Ecto neural progenitor cell (in vitro differentiated cells): ENCODE measurements at regions not wholly inside any gene's neighbourhood (a gene's known extent, or its start where the extent isn't known, plus 50 kb on each side); places are given as distances from the start of the nearest gene placed in this dataset.

Experiments
- DNase-seq: peaks from one replicate; pipeline ENCODE4 v3.0.0-alpha.2; 2018; ENCODE audit warnings: low spot score

DNA sequence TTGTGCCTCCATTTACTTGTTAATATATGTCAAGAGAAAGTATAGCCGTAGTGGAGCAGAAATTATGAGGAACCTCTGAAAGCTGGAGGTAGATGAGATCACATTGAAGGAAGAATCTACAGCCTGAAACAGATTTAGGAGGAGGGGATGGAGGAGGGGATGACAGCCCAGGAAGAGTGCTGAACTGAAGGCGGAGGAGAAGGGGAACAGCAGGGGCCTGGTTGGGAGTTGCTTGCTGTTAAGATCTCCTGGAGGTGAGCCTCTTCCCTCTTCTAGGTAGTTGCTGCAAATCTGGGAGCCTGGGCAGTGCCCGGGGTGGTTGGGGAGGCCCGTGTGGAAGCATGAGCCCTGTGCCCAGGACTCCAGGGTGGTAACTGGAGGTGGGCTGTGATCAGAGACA lies 111.8 kb upstream of the SEMA6A start:
- DNase-seq, result no peak

DNA sequence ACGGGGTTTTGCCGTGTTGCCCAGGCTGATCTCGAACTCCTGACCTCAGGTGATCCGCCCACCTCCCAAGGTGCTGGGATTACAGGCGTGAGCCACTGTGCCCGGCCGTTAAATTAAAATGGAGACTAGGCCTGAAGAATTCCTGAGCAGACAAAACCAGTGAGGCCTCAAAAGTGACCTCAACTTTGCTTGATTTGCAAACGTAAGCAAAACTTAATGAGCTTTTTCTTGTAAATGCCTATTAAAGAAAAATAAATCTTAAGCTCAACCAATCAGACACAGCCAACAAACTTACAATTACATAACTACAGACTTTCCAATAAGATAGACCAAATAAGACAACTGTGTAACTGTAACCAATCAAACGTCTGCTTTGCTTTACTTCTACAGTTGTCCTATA lies 111.3 kb upstream of the SEMA6A start:
- no peak for DNase-seq

GRCh38 chr5:116685069-116685468 lies 110.4 kb upstream of the SEMA6A start:
- DNase-seq, result no peak

GRCh38 chr5:116681334-116682013 lies 106.9 kb upstream of the SEMA6A start:
- DNase-seq, result no peak

GRCh38 chr5:116675626-116675910 lies 100.9 kb upstream of the SEMA6A start:
- no peak for DNase-seq

GRCh38 chr5:116674881-116675625 lies 100.4 kb upstream of the SEMA6A start:
- DNase-seq, result no peak

DNA sequence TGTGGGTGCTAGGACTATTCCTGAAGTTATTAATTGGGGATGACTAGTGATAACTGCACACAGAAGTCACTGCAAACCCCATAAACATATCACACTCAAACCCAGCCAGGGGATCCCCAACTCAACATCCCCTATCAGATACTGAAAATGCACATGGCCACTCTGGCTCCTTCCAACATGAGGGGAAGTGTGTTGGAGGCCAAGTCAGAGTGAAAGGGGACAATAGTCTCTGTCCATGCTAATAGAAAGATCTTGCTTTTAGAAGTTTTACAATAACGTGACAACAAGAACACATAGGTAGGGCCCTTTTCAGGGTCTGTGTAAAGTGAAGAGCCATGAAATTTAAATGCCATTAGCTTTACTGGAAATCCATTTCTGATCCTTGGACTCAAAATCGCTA lies 98.8 kb upstream of the SEMA6A start:
- no peak for DNase-seq

DNA sequence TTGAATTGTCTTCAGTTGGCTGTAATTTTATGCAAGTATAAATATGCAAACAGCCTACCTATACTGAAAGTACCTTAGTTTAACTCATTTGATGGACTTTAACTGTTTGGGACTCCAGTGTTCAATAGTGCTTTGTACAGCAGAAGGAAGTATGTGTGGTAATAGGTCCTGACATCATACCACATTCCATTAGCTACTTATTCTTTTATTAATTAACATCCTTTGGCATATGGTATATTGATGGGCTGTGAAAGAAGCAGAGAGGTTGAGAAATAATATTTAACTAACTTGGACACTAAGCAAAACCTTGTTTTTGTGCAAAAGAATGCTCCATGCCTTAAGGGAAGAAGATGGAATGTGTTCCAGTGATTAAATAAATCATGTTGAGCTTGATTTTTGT lies 97.6 kb upstream of the SEMA6A start:
- no peak for DNase-seq

DNA sequence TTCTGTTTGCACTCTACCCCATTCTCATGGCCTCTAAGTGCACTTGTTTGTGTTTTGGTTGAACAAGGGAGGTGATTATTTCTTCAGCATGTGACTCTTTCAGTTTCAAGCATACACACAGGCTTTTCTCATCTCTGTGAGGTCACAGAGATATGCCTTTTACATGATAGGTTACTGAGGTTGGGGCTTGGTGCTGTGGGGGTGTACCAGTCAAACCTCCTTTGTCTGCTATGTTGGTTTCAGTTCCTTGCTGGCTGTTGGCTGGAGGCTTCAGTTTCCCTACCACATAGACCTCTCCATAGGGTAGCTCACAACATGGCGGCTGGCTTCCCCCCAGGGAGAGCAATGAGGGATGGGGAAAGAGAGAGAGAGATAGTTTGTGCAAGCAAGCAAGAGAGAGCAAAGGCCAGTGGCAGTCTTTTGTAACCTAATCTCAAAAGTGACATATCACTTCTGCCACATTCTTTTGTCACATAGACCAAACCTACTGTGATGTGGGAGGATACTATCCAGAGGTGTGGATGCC lies 96.7 kb upstream of the SEMA6A start:
- no peak for DNase-seq

DNA sequence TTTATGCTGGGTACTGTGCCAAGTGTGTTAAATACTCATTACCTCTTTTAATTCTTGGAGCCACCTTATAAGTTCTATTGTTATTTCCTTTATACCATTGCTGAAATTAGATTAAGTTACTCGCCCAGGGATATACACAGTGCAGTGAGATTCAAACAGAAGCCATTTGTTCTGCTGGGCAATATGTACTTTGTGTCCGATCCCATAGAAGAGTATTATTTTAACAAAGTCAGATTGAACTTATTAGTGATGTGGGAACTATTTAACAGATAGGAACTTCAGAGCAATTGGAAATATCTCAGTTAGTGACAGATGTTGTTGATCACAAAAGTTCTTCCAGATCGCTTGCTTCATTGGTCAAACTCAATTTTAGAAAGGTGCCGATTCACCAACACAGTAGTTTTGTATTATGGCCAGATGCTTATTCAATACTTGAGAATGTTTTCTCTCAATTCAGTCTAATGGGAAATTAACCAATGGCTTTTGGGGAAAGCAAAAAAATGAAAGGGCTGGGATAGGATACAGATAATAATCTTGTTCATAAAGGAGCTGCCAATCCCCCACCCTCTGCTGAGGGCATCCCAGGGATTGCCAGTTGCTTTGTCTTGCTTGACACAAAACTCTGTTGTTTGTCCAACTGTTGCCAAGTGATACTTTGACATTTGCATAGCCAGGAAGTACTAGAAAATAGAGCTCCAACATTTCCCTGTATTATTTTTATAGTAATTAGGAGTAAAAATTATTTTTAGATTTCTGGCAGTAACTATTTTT lies 94.8 kb upstream of the SEMA6A start:
- DNase-seq, result no peak

DNA sequence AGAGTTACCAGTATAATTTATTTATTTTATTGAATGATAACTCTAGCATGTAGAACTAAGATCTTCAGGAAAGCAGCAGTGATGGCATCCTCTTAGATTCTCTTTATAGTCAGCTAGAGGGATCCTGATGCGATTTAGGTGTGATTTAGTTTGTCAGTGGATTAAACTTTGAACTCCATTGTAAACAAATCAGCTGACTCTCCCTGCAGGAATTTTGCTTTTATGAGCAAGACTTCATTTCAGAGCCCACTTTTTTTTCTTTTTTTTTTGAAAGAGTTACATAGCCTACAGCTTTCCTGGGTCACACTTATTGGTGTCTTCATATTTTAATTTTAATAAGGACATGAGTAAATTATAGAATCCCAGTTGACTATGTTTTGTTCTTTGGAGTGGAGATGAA lies 93.8 kb upstream of the SEMA6A start:
- DNase-seq, result no peak

- no peak for DNase-seq
Observed at GRCh38 chr5:116666901-116667300, 92.3 kb upstream of the SEMA6A start.

- DNase-seq, result no peak
Observed at GRCh38 chr5:116664988-116665387, 90.4 kb upstream of the SEMA6A start.

DNA sequence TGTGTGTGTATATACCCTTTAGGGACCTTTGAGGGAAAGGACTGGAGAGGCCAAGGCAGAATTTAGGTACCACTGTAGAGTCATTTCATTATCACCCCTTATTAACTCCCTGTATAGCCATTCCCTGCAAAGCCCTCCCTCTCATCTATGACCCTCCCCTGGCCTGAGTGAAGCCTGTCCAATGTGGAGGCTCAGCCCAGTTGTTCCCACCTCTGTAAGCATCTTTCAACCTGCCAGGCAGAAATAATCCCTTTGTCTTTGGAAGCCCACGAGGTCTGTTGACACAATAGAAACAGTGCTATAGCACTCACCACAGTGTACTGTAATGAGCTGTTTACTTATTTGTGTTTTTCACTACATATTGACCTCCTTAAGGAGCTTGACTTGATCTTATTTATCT lies 88.5 kb upstream of the SEMA6A start:
- no peak for DNase-seq

- DNase-seq, result no peak
Observed at GRCh38 chr5:116661419-116661818, 86.8 kb upstream of the SEMA6A start.

DNA sequence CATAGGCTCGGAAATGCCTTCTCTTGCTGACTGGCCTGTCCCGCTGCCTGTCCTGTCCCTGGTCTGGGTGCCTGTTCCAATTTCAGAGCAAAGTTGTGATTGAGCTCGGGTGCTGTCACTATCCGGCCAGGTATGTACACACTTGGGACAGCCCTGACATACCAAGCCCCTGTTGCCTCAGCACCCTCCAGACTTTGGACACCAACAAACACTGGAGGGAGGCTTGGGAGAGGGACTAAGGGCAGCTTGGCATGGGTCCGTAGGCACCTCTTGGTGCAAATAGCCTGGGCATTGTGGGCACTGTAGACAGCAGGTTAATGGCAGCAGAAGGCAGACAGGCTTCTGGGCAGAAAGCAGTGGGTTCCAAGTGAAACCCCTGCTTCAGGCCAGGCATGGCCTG lies 86.3 kb upstream of the SEMA6A start:
- no peak for DNase-seq

DNA sequence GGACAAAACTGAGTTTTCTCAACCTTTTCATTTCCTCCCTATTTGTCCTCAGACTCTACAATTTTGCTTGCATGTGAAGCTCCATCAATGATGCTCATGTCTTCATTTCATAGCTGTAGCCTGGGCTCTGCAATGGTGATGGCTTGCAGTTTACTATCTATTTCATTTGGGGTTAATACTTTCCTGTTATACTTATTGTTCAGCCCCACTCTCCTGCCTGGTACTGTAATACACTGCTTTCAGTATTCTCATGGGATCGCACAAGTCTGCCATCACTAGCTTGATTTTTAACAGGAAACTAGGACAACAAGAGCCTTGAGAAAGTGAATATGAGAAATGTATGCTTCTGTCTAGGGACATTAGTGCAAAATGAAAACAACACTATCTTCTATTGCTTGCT lies 84.2 kb upstream of the SEMA6A start:
- no peak for DNase-seq

- DNase-seq, result no peak
Observed at GRCh38 chr5:116658141-116658540, 83.5 kb upstream of the SEMA6A start.

DNA sequence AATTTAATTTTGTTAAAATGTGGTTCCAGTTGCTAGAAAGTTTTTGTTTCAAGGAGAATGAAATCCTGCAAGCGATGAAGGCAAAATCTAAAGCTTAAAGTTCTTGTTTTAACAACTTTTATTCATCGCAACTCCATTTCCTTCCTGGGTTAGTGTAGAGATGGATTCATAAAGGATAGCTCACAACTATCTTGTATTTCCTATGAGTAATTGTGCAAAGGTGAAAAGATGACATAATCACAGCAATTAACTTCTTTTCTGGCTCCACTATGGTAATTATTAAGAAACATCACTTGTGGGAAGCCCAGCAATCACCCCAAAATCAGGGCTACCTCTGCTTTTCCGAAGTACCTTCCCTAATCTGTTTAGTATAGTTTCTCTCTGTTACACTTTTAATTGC lies 80.8 kb upstream of the SEMA6A start:
- no peak for DNase-seq

- DNase-seq, result no peak
Observed at GRCh38 chr5:116654925-116655324, 80.3 kb upstream of the SEMA6A start.

DNA sequence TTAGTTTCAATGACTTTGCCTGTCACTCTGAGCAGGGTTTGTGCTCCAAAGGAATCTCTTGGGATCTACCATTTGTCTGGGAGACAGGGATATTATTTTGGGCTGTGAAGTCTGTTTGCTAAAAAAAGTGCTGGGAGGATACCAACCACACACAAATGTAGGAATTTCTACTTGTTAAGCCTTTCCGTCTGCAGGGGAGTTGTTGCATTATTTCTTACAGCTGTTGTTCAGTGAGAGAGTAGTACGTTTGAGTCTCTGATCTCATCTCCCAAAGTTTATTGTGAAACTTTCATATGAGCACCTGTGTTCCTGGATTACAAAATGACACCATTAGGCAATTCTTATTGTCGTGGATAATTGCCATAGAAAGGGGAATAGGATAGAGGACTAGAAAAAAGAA lies 78.3 kb upstream of the SEMA6A start:
- no peak for DNase-seq

DNA sequence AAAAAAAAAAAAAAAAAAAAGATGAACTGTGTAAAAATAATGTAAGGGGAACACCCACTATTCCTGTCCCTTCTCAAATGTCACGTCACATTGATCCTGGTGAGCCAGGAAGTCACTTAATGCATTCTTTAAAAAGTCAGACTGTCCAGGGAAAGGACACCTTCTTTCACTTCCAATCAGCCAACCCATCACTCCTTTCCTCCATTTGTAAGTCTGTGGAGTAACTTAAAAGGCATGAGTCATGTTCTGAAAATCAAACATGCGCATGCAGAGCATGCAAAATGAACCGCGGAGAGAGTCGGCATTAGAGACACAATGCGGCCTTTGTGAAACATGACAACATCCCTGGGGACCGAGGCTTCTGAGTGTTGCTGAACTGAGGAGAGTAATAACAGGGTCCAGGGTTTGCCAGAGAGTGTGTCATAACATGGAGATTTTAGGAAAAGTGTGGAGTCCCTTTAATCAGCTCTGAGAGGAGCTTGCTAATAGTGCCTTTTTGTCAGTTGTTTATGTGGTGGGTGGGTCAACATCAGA lies 77.6 kb upstream of the SEMA6A start:
- peak; percentile 72 for DNase-seq

- no peak for DNase-seq
Observed at GRCh38 chr5:116651653-116652052, 77.0 kb upstream of the SEMA6A start.
